Sigmoid colon (tissue), 6 donors: ENCODE measurements at regions not wholly inside any gene's neighbourhood (a gene's known extent, or its start where the extent isn't known, plus 50 kb on each side); places are given as distances from the start of the nearest gene placed in this dataset.
"Not testable (repeated sequence)": the region's sequence is repeated elsewhere in the genome, so short reads cannot be mapped to it uniquely, and the experiment has no call there.

Experiments used
- DNase-seq: peaks from one replicate; pipeline ENCODE4 v3.0.0-alpha.2; 2019
- H3K27ac ChIP-seq, 4 donors: fragments of 200-600 bp; sonication (generic); one replicate each; pipeline ENCODE4 v1.5.1; 2016 to 2019; ENCODE audit warnings: mild to moderate bottlenecking in 1 of 4
- H3K27me3 ChIP-seq, 3 donors: fragments of 200-600 bp; sonication (generic); one replicate each; pipeline ENCODE4 v1.5.1; 2019; ENCODE audit warnings: mild to moderate bottlenecking in 1 of 3
- H3K36me3 ChIP-seq, 4 donors: fragments of 200-600 bp; sonication (generic); one replicate each; pipeline ENCODE4 v1.5.1; 2016 to 2019
- H3K4me1 ChIP-seq, 4 donors: fragments of 200-600 bp; sonication (generic); one replicate each; pipeline ENCODE4 v1.5.1; 2017 to 2019
- H3K4me3 ChIP-seq, 4 donors: fragments of 200-600 bp; sonication (generic); one replicate each; pipeline ENCODE4 v1.5.1; 2017 to 2019; ENCODE audit warnings: mild to moderate bottlenecking in 2 of 4, moderate library complexity in 1 of 4
- H3K9me3 ChIP-seq, 4 donors: fragments of 200-600 bp in 3 of 4; sonication (generic) in 3 of 4; one replicate each; pipeline versions ENCODE4 v1.5.1 to v1.6.1; 2013 to 2019
- EP300 ChIP-seq, 4 donors: sonication (generic); formaldehyde crosslinking; IDR thresholded peaks; one replicate each; pipeline ENCODE4 v1.6.1; 2017; ENCODE audit warnings: antibody characterized with exemption in 4 of 4
- POLR2A ChIP-seq, 2 donors: fragments of 450-650 bp; IDR thresholded peaks; one replicate each; pipeline ENCODE4 v1.6.1; 2016; ENCODE audit warnings: antibody characterized with exemption in 2 of 2, mild to moderate bottlenecking in 2 of 2, moderate library complexity in 2 of 2
- POLR2AphosphoS5 ChIP-seq, 4 donors: sonication (generic); formaldehyde crosslinking; IDR thresholded peaks; one replicate each; pipeline ENCODE4 v1.6.1; 2017; ENCODE audit warnings: antibody characterized with exemption in 4 of 4
- WGBS, 2 donors: extraction: QIAGEN DNeasy Blood & Tissue Kit; methylation state at CpG; one replicate each; pipeline ENCODE4 v1.1.7; 2013; 5-methylcytosine and 5-hydroxymethylcytosine counted together
- intact Hi-C: fragments of 100-400 bp; cut with DNase I; formaldehyde crosslinking; loops from one replicate; pipeline ENCODE4 v1.15.1; 2023
- TF ChIP-seq, protein P1 (sequence below), 4 experiments: fragments of 450-650 bp in 3 of 4; fragments of 200-600 bp in 1 of 4; IDR thresholded peaks; one replicate each; pipeline ENCODE4 v1.5.1; 2016 to 2019; ENCODE audit warnings: antibody characterized with exemption in 4 of 4, mild to moderate bottlenecking in 3 of 4, moderate library complexity in 2 of 4
- donor health status: healthy with polysubstance abuse.
- donor health status: healthy.

DNA sequence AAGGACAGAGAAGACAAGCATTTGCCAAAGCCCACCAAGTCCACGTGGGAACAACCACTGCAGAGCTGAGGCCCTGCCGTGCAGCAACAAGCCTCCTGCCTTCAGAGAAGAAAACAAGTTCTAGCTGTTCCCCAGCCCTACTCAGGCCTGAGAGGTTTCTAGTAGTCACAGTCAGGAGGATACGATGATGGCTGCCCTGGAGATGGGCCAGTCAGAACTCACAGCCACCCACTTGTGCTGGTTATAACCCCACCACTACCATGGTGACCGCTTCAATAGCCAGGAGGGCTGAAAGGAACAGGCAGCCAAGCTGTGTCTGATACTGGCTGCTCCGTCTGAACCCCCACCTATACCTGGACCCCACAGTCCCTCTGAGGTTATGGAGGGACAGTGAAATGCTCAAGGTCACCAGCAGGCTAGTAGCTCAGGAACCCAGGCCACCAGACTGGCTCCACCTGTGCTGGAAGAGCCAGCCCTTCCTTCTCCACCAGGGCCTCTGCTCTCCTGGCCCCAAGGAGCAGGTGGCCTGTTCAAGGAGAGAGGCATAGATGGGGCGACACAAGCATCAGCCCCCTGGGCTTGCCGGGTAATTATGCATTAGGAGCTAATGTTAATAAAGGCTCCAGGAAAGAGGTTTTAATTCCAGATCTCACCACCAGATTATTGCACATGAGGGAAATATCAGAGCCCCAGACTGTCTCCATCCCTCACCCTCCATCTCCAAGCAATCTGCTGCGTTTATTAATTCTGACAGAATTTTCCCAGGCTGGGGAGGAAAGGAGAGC, 125.8 kb upstream of the PCBD1 start:
- Histone ChIP-seq H3K4me3 (no peak overlapping the region), H3K27me3 (peaks cover 0 to under 1% (median 0%) of the 10 kb centered on the region in 3 donors), H3K36me3 (no peaks in the 10 kb centered on the region), H3K4me1 (no peaks in the 10 kb centered on the region), H3K27ac (no peak overlapping the region), H3K9me3 (no peaks in the 10 kb centered on the region)
- intact Hi-C loops: no loop called here
- TF ChIP-seq EP300 (IDR thresholded peaks at IDR 0.05): no peak
- no peak for TF ChIP-seq POLR2AphosphoS5 (IDR thresholded peaks at IDR 0.05)
- TF ChIP-seq, protein P1, sequence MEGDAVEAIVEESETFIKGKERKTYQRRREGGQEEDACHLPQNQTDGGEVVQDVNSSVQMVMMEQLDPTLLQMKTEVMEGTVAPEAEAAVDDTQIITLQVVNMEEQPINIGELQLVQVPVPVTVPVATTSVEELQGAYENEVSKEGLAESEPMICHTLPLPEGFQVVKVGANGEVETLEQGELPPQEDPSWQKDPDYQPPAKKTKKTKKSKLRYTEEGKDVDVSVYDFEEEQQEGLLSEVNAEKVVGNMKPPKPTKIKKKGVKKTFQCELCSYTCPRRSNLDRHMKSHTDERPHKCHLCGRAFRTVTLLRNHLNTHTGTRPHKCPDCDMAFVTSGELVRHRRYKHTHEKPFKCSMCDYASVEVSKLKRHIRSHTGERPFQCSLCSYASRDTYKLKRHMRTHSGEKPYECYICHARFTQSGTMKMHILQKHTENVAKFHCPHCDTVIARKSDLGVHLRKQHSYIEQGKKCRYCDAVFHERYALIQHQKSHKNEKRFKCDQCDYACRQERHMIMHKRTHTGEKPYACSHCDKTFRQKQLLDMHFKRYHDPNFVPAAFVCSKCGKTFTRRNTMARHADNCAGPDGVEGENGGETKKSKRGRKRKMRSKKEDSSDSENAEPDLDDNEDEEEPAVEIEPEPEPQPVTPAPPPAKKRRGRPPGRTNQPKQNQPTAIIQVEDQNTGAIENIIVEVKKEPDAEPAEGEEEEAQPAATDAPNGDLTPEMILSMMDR (IDR thresholded peaks at IDR 0.05): no peak
- no peak for TF ChIP-seq POLR2A (IDR thresholded peaks at IDR 0.05)
- DNase-seq: no peak
- 72 to 79% methylated on average over 8 of the region's 8 CpGs for WGBS, 2 donors

DNA sequence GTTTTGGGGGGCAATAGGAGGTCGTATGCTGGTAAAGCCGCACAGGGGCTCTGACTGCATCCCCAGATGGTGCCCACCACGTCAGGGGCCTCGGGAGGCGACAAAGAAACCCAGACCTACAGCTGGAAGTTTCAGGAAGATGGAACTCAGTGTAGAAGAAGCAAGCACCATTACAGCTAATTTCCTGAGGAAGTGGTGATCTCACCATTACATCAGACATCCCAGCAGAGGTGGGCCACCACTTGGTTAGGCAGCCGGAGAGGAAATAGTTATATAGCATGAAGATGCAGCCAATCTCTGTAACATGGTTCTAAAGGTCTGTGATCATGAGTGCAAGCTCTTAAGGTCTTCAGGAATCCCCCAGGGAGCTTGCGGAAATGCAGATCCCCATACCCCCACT, 127.3 kb upstream of the PCBD1 start:
- Histone ChIP-seq H3K9me3 (no peaks in the 10 kb centered on the region), H3K27ac (no peak overlapping the region), H3K4me1 (no peaks in the 10 kb centered on the region), H3K4me3 (no peak overlapping the region), H3K36me3 (no peaks in the 10 kb centered on the region), H3K27me3 (no peaks in the 10 kb centered on the region)
- 75 to 81% methylated on average over 7 of the region's 7 CpGs for WGBS, 2 donors
- no peak for TF ChIP-seq POLR2AphosphoS5 (IDR thresholded peaks at IDR 0.05)
- no peak for TF ChIP-seq EP300 (IDR thresholded peaks at IDR 0.05)
- TF ChIP-seq POLR2A (IDR thresholded peaks at IDR 0.05): no peak
- TF ChIP-seq, protein P1 (IDR thresholded peaks at IDR 0.05): no peak
- no peak for DNase-seq
- intact Hi-C loops: no loop called here

DNA sequence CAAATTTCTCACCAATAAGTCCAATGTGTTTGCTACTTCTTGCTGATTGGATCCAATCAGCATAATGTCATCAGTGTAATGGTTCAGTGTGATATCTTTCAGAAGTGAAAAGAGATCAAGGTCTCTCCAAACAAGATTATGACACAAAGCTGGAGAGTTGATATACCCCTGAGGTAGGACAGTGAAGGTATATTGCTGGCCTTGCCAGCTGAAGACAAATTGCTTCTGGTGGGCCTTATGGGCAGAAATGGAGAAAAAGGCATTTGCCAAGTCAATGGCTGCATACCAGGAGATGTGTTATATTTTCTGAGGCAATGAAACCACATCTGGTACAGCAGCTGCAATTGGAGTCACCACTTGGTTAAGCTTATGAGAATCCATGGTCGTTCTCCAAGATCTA, 131.7 kb upstream of the PCBD1 start:
- 89 to 93% methylated on average over 1 of the region's 1 CpG for WGBS, 2 donors
- DNase-seq, intact Hi-C loops, H3K9me3 ChIP-seq, H3K27ac ChIP-seq, H3K4me1 ChIP-seq, H3K27me3 ChIP-seq, H3K36me3 ChIP-seq, H3K4me3 ChIP-seq: not testable (repeated sequence)

DNA sequence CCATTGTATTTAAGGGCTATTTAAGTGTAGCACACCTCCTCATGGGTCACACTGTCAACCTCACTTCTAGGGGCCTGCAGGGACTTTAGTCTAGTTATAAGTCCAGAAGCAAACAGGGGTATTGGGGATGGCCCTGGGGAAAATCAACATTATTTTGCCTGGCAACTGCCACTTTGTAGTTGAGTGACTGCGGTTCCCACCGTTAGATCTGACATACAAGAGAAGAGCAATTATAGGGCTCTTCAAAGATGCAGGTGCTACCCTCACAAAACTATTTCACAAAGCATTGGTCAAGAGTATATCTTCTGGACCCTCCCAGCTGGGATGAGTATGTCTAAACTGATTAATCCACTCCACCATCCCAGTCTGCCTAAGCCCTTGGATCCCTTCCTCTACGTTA, 133.0 kb upstream of the PCBD1 start:
- Histone ChIP-seq H3K9me3 (no peaks in the 10 kb centered on the region), H3K36me3 (no peaks in the 10 kb centered on the region), H3K4me3 (no peak overlapping the region), H3K4me1 (no peaks in the 10 kb centered on the region), H3K27me3 (no peaks in the 10 kb centered on the region), H3K27ac (no peak overlapping the region)
- TF ChIP-seq POLR2A (IDR thresholded peaks at IDR 0.05): no peak
- TF ChIP-seq POLR2AphosphoS5 (IDR thresholded peaks at IDR 0.05): no peak
- TF ChIP-seq, protein P1 (IDR thresholded peaks at IDR 0.05): no peak
- no peak for TF ChIP-seq EP300 (IDR thresholded peaks at IDR 0.05)
- 95 to 97% methylated on average over 3 of the region's 3 CpGs for WGBS, 2 donors
- DNase-seq: no peak
- intact Hi-C loops: no loop called here

DNA sequence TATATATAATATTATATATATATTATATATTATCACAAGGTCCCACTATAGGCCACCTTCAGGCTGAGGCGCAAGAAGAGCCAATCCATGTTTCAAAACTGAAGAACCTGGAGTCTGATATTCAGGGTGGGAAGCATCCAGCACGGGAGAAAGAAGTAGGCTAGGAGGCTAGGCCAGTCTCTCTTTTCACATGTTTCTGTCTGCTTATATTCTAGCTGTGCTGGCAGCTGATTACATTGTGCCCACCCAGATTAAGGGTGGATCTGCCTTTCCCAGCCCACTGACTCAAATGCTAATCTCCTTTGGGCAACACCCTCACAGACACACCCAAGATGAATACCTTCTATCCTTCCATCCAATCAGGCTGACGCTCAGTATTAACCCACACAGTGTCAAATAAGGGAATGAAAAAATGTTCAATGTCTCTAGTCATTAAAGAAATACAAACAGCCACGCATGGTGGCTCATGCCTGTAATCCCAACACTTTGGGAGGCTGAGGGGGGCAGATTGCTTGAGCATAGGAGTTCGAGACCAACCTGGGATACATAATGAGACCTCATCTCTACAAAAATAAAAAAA, 135.4 kb upstream of the PCBD1 start:
- H3K36me3 ChIP-seq: no peaks in the 10 kb centered on the region
- WGBS, 2 donors: 73 to 89% methylated on average over 5 of the region's 5 CpGs
- no peak overlapping the region for H3K4me3 ChIP-seq
- no peak overlapping the region for H3K27ac ChIP-seq
- H3K4me1 ChIP-seq: no peaks in the 10 kb centered on the region
- no peaks in the 10 kb centered on the region for H3K27me3 ChIP-seq
- intact Hi-C loops: no loop called here
- H3K9me3 ChIP-seq: no peaks in the 10 kb centered on the region
- TF ChIP-seq EP300 (IDR thresholded peaks at IDR 0.05): no peak
- TF ChIP-seq POLR2A (IDR thresholded peaks at IDR 0.05): no peak
- TF ChIP-seq, protein P1 (IDR thresholded peaks at IDR 0.05): no peak
- no peak for TF ChIP-seq POLR2AphosphoS5 (IDR thresholded peaks at IDR 0.05)
- no peak for DNase-seq
